HT1080 (cell line): ENCODE measurements at regions not wholly inside any gene's neighbourhood (a gene's known extent, or its start where the extent isn't known, plus 50 kb on each side); places are given as distances from the start of the nearest gene placed in this dataset.

Experiments used
- DNase-seq: peaks from one replicate; pipeline ENCODE4 v3.0.0-alpha.2; 2015; ENCODE audit warnings: low read depth

DNA sequence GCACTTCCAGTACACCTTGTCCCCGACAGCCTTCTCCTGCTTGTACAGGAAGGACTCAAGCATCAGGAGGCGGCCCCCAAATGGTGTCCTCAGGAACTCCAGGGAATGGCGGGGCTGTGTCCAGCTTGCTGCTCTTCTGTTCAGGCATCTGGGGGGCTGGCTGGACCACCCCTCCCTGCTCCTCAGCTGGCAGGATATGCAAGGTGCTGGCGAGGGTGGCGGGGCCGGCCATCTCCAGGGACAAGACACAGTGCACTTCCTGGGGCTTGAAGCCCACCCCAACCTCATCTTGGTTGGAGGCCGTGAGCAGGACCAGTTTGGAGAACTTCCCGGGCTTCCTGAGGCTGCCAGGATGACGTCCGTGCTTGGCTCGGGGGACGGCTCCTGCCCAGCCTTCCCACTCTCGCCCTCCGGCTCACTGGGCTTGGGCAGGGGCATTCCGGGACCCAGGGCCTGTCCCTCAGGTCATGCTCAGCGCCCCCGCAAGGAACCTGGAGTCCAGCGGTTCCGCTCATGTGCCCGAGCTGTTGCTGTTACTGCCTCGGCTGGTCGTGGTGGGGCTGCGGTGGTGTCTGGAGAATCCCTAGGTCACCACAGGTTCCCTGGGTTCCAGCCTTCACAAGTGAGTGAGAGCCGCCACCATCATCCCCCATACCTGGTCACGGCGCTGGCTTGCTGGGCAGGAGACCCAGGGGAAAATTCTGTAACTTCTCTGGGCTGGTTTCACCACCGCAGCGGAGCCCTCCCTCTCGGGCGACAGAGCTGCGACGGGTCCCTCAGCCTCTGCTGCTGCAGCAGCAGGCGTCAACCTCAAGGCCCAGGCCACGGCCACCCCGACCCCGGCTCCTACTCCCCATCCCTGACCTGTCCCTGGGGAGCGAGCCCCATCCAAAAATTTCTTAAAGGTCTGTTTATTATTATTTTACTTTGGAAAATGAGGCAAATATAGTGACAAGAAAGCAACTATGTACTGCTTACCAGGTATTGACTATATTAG, 82.8 kb upstream of the FXR1 start:
- no peak for DNase-seq

- DNase-seq, result no peak
Measured at GRCh38 chr3:180835501-180835900, 77.0 kb upstream of the FXR1 start.

DNA sequence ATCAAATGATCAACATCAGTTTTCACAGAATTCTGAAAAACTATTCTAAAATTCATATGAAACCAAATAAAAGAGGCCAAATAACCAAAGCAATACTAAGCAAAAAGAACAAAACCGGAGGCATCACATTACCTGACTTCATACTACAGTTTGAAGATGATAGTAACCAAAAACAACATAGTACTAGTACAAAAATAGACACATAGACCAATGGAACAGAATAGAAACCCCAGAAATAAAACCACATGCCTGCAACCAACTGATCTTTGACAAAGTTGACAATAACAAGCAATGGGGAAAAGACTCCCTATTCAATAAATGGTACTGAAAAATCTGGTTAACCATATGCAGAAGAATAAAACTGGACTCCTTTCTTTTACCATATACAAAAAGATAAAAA, 75.7 kb upstream of the FXR1 start:
- DNase-seq, result no peak

DNA sequence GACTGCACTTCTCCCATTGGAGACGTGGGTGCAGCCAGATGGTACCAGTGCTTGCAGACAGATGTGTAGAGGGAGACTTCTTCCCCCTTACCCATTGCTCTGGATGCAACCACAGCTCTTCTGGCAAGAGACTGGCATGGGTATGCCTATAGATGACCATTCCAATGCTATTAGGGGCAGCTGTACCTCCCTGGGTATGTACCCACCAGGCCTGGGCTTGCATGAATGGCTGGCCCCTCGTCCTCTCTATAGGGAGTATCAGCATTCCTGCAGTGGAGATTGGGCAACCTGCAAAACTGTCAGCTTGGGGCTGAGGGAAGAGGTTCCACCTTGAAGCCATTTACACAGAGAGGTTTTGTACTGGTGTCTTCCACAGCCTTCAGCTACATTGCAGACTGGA, 57.6 kb upstream of the FXR1 start:
- DNase-seq, result no peak

- DNase-seq, result peak; percentile 20
Measured at GRCh38 chr3:180855364-180855763, 57.1 kb upstream of the FXR1 start.

DNA sequence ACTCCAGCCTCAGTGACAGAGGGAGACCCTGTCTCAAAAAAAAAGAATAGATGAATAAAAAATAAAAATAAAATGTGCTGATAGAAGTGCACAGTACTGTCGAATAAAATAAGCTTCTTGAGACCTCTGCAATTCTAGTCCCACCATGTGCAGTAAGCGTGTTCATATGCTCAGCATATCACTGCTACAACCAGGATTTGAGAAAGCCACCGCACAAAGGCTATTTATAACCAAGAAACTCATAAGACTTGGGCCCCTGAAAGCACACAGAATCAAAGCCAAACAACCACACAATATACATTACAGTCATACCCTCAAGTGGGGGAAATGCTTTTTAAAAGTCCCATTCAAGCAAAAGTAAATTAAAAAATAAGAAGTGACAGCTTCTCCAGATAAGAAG, 56.5 kb upstream of the FXR1 start:
- DNase-seq, result no peak

GRCh38 chr3:180860180-180860858, 52.2 kb upstream of the FXR1 start:
- DNase-seq, result no peak
